Panc1 (cell line): ENCODE measurements at regions not wholly inside any gene's neighbourhood (a gene's known extent, or its start where the extent isn't known, plus 50 kb on each side); places are given as distances from the start of the nearest gene placed in this dataset.

ENCODE experiments used
- ATAC-seq: fragments of 200-7000 bp; cut with Tn5 transposase; 2 replicates; pipeline ENCODE4 v1.9.1; 2020; ENCODE audit warnings: mild to moderate bottlenecking, moderate library complexity
- BruUV-seq: library from RNA; stranded (reverse); fragments of 400-500 nt; replicated peaks from 2 replicates; lab custom pipeline; 2021; lab: Mats Ljungman, UMichigan
- CTCF ChIA-PET: fragments of 300-600 bp; sonication (Branson Sonifier 250); formaldehyde crosslinking; loops from one replicate; lab custom pipeline; 2022; ENCODE audit warnings: antibody characterized with exemption; lab: Charles Lee
- POLR2A ChIA-PET: fragments of 300-600 bp; sonication (Branson Sonifier 250); formaldehyde crosslinking; loops from one replicate; lab custom pipeline; 2022; ENCODE audit warnings: antibody characterized with exemption; lab: Charles Lee
- DNase-seq: peaks from one replicate; pipeline ENCODE4 v3.0.0-alpha.2; 2010; ENCODE audit warnings: low read depth, low spot score
- H3K27ac ChIP-seq: 2 replicates; pipeline ENCODE4 v1.5.1; 2011; ENCODE audit warnings: mild to moderate bottlenecking, low read length, inconsistent platforms
- H3K27me3 ChIP-seq: fragments of 200-500 bp; sonication (Bioruptor generic); 2 replicates; pipeline ENCODE4 v1.6.0; 2014; ENCODE audit warnings: low read length, inconsistent platforms; ENCODE audit not compliant: control insufficient read depth, insufficient read depth
- H3K36me3 ChIP-seq: fragments of 200-500 bp; sonication (Bioruptor generic); 2 replicates; pipeline ENCODE4 v1.5.1; 2014; ENCODE audit warnings: inconsistent platforms, mild to moderate bottlenecking, low read length, moderate library complexity; ENCODE audit not compliant: control insufficient read depth, insufficient read depth
- H3K4me1 ChIP-seq: 2 replicates; pipeline ENCODE4 v1.5.1; 2011; ENCODE audit warnings: inconsistent platforms, mild to moderate bottlenecking, low read length, moderate library complexity; ENCODE audit not compliant: control insufficient read depth, insufficient read depth
- H3K4me3 ChIP-seq, 2 experiments: 2 replicates each; pipeline ENCODE4 v1.5.1; 2011 to 2012; ENCODE audit warnings: low read depth in 2 of 2, low read length in 2 of 2, mild to moderate bottlenecking in 2 of 2, inconsistent platforms in 1 of 2, moderate library complexity in 1 of 2
- H3K9me3 ChIP-seq: fragments of 200-500 bp; sonication (Bioruptor generic); 2 replicates; pipeline ENCODE4 v1.5.1; 2014; ENCODE audit warnings: low read depth, mild to moderate bottlenecking, inconsistent platforms, low read length, moderate library complexity; ENCODE audit not compliant: control insufficient read depth, insufficient read depth
- CTCF ChIP-seq: fragments of 450-650 bp; IDR thresholded peaks from 2 replicates; pipeline ENCODE4 v1.5.1; 2017; ENCODE audit warnings: mild to moderate bottlenecking
- POLR2AphosphoS5 ChIP-seq: IDR thresholded peaks from 2 replicates; pipeline ENCODE4 v1.6.1; 2012; ENCODE audit warnings: mild to moderate bottlenecking, low read depth, low read length, moderate library complexity
- SIN3A ChIP-seq: IDR thresholded peaks from 2 replicates; pipeline ENCODE4 v1.6.1; 2012; ENCODE audit warnings: low read depth, mild to moderate bottlenecking, low read length, moderate library complexity, borderline replicate concordance; ENCODE audit not compliant: insufficient read depth
- TCF7L2 ChIP-seq: IDR thresholded peaks from 2 replicates; pipeline ENCODE4 v1.6.1; 2011; ENCODE audit warnings: mild to moderate bottlenecking, low read depth, low read length, inconsistent platforms
- in situ Hi-C: cut with HindIII; loops from 2 replicates; pipeline ENCODE4 v1.10.0; 2016; ENCODE audit warnings: low sequenced_read_pairs, low pct_unique_long_range_greater_than_20kb
- intact Hi-C: fragments of 100-400 bp; cut with micrococcal nuclease; formaldehyde crosslinking; loops from one replicate; pipeline ENCODE4 v1.10.0; 2022; ENCODE audit not compliant: unreplicated experiment
- TF ChIP-seq, protein P1 (sequence below), 2 experiments: IDR thresholded peaks; 2 replicates each; pipeline ENCODE4 v1.6.1; 2011 to 2012; ENCODE audit warnings: low read depth in 2 of 2, control low read depth in 1 of 2, low read length in 1 of 2, mild to moderate bottlenecking in 1 of 2, moderate library complexity in 1 of 2; ENCODE audit not compliant: insufficient read depth in 1 of 2

DNA sequence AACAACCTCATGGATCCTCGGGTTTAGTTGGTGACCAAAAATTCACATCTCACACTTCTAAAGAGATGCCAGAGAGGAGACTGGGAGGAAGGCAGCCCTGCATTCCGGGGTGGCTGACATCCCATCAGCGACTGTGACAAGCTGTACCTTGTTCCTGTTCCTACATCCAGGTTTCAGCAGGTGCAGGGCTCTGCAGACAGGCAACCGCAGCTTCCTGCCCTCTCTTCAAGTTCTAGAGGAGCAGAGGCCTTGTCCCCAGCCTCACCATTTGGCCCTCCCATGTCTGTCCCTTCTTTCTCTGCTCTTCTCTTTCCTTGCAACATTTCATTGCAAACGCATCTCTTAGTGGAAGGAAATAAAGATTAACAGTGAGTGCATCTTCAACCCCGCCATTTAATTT, 454.6 kb downstream of the IRX1 start:
- H3K9me3 ChIP-seq = no peaks in the 10 kb centered on the region
- TF ChIP-seq SIN3A (no peak), CTCF (no peak), POLR2AphosphoS5 (no peak), TCF7L2 (no peak)
- TF ChIP-seq, protein P1, sequence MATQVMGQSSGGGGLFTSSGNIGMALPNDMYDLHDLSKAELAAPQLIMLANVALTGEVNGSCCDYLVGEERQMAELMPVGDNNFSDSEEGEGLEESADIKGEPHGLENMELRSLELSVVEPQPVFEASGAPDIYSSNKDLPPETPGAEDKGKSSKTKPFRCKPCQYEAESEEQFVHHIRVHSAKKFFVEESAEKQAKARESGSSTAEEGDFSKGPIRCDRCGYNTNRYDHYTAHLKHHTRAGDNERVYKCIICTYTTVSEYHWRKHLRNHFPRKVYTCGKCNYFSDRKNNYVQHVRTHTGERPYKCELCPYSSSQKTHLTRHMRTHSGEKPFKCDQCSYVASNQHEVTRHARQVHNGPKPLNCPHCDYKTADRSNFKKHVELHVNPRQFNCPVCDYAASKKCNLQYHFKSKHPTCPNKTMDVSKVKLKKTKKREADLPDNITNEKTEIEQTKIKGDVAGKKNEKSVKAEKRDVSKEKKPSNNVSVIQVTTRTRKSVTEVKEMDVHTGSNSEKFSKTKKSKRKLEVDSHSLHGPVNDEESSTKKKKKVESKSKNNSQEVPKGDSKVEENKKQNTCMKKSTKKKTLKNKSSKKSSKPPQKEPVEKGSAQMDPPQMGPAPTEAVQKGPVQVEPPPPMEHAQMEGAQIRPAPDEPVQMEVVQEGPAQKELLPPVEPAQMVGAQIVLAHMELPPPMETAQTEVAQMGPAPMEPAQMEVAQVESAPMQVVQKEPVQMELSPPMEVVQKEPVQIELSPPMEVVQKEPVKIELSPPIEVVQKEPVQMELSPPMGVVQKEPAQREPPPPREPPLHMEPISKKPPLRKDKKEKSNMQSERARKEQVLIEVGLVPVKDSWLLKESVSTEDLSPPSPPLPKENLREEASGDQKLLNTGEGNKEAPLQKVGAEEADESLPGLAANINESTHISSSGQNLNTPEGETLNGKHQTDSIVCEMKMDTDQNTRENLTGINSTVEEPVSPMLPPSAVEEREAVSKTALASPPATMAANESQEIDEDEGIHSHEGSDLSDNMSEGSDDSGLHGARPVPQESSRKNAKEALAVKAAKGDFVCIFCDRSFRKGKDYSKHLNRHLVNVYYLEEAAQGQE (IDR thresholded peaks at IDR 0.05; ENCODE audit: insufficient read depth in 1 of 2, low read depth in 2 of 2, low read length in 1 of 2) = no peak
- DNase-seq (no peak), ATAC-seq (no peak)
- no peak overlapping the region for H3K4me3 ChIP-seq
- CTCF ChIA-PET = no interaction called here
- no peaks in the 10 kb centered on the region for H3K36me3 ChIP-seq
- BruUV-seq = no TSS peak
- H3K4me1 ChIP-seq = no peaks in the 10 kb centered on the region
- POLR2A ChIA-PET = no interaction called here
- no peak overlapping the region for H3K27ac ChIP-seq
- in situ Hi-C loops = no loop called here
- no peaks in the 10 kb centered on the region for H3K27me3 ChIP-seq
- intact Hi-C loops = no loop called here

DNA sequence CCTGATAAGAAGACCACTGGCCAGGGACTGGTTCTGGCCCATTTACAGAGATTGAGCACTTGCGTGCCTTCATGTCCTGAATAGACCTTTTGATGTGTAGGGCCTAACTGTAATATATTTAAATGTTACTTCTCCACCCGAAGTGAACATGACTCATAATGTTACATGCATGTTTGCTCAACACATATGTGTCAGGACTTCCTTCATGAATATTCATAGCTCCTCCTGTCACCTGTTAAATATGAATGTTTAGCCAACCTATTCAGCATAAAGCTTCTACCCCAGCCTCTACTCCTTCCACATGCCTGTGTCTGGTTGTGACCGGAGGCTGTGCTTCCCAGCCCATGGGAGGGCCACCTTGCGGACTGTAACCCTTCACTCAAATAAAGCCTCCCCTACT, 457.5 kb downstream of the IRX1 start:
- no peak overlapping the region for H3K27ac ChIP-seq
- ATAC-seq (no peak), DNase-seq (no peak)
- intact Hi-C loops (no loop called here), in situ Hi-C loops (no loop called here)
- no peaks in the 10 kb centered on the region for H3K27me3 ChIP-seq
- POLR2A ChIA-PET = no interaction called here
- CTCF ChIA-PET = no interaction called here
- no peak overlapping the region for H3K4me3 ChIP-seq
- H3K36me3 ChIP-seq = no peaks in the 10 kb centered on the region
- no peaks in the 10 kb centered on the region for H3K9me3 ChIP-seq
- no TSS peak for BruUV-seq
- TF ChIP-seq TCF7L2 (no peak), CTCF (no peak), POLR2AphosphoS5 (no peak), SIN3A (no peak)
- TF ChIP-seq, protein P1 (IDR thresholded peaks at IDR 0.05; ENCODE audit: insufficient read depth in 1 of 2, low read depth in 2 of 2, low read length in 1 of 2) = no peak
- no peaks in the 10 kb centered on the region for H3K4me1 ChIP-seq
